ENCODE measurements at regions not wholly inside any gene's neighbourhood (a gene's known extent, or its start where the extent isn't known, plus 50 kb on each side); places are given as distances from the start of the nearest gene placed in this dataset.

DNA sequence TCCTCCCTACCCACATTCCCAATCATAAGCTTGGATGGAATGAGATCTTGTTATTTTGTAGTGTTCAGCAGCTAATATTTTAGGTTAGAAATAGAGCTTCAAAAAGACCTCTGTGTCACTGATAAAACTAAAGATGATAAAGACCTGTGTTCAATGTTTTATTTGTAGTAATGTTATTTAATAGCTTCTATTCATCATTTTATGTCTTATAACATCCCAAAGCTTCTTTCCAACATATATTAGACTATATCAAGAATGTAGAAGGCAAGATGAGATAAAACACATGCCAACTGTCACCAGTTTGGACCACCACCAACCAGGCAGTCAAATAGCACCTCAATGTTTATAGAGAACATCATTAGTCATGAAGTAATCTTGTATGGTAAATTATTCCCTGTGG lies 409.5 kb upstream of the ITGA1 start:
- TF ChIP-seq POLR2A (IDR thresholded peaks at IDR 0.05) (no peak), CTCF (IDR thresholded peaks at IDR 0.05) (no peak), POLR2AphosphoS5 (IDR thresholded peaks at IDR 0.05) (no peak)

All from prostate gland (tissue), 2 donors.